GM12864 (cell line): ENCODE measurements at regions not wholly inside any gene's neighbourhood (a gene's known extent, or its start where the extent isn't known, plus 50 kb on each side); places are given as distances from the start of the nearest gene placed in this dataset.

Experiments
- DNase-seq: peaks from one replicate; pipeline ENCODE4 v3.0.0-alpha.2; 2011; ENCODE audit warnings: low read depth
- H3K4me3 ChIP-seq: 2 replicates; pipeline ENCODE4 v1.5.1; 2011; ENCODE audit warnings: mild to moderate bottlenecking, low read depth, low read length, control low read depth
- TF ChIP-seq, protein P1 (sequence below): IDR thresholded peaks from 2 replicates; pipeline ENCODE4 v1.5.1; 2011; ENCODE audit warnings: low read depth, mild to moderate bottlenecking, moderate library complexity, low read length, control low read depth, inconsistent platforms; ENCODE audit errors: missing control alignments

DNA sequence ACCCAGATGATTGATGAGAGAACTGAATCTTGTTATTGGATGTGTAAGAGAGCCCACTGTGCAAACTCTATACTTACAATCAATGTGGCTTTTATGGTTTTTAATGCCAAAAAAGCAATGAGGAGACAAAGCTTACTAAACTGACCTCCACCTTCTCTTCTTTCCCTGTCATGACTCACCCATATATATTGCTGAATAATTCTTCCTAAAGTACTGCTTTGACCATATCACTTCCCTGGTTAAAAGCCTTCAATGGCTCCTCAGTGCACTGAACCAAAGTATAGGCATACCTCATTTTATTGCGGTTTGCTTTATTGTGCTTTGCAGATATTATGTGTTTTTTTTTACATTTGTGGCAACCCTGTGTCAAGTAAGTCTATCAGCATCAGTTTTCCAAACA lies 138.4 kb upstream of the PELI2 start:
- no peak for DNase-seq
- TF ChIP-seq, protein P1, sequence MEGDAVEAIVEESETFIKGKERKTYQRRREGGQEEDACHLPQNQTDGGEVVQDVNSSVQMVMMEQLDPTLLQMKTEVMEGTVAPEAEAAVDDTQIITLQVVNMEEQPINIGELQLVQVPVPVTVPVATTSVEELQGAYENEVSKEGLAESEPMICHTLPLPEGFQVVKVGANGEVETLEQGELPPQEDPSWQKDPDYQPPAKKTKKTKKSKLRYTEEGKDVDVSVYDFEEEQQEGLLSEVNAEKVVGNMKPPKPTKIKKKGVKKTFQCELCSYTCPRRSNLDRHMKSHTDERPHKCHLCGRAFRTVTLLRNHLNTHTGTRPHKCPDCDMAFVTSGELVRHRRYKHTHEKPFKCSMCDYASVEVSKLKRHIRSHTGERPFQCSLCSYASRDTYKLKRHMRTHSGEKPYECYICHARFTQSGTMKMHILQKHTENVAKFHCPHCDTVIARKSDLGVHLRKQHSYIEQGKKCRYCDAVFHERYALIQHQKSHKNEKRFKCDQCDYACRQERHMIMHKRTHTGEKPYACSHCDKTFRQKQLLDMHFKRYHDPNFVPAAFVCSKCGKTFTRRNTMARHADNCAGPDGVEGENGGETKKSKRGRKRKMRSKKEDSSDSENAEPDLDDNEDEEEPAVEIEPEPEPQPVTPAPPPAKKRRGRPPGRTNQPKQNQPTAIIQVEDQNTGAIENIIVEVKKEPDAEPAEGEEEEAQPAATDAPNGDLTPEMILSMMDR: no peak
- H3K4me3 ChIP-seq: no peak overlapping the region

DNA sequence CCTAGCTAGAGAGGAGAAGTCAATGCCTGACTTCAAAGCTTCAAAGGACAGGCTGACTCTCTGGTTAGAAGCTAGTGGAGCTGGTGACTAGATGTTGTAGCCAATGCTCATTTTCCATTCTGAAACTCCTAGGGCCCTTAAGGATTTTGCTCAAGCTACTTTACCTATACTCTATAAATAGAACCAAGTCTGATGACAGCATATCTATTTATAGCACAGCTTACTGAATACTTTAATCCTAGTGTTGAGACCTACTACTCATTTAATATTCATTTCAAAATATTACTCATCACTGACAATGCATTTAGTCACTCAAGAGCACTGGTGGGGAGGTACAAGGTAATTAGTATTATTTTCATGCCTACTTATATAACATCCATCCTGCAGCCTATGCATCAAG lies 137.2 kb upstream of the PELI2 start:
- no peak overlapping the region for H3K4me3 ChIP-seq
- TF ChIP-seq, protein P1: no peak
- DNase-seq: no peak

DNA sequence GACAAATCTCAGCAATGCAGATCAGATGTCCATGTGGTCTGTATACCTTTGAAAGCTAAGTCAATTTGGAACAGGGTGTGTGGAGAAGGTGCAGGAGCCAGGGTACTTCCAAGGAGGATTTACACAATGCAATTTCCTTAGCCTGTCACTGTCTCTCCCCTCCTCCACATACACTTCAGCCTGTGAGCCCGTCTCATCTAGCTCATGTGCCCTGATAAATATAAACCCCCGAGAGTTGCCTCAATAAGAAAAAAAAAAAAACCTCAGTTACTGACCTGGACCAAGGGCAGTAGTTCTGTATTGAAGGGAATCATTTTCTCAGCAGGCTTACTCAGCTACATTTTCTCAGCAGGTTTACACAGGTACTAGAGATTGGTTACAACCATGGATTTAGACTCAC lies 132.1 kb upstream of the PELI2 start:
- TF ChIP-seq, protein P1: no peak
- H3K4me3 ChIP-seq: no peak overlapping the region
- DNase-seq: no peak

GRCh38 chr14:56000846-56001245 lies 117.4 kb upstream of the PELI2 start:
- DNase-seq: no peak
- no peak overlapping the region for H3K4me3 ChIP-seq
- TF ChIP-seq, protein P1: no peak

- TF ChIP-seq, protein P1: no peak
- no peak for DNase-seq
- no peak overlapping the region for H3K4me3 ChIP-seq
Measured at GRCh38 chr14:56002342-56002741, 115.9 kb upstream of the PELI2 start.

DNA sequence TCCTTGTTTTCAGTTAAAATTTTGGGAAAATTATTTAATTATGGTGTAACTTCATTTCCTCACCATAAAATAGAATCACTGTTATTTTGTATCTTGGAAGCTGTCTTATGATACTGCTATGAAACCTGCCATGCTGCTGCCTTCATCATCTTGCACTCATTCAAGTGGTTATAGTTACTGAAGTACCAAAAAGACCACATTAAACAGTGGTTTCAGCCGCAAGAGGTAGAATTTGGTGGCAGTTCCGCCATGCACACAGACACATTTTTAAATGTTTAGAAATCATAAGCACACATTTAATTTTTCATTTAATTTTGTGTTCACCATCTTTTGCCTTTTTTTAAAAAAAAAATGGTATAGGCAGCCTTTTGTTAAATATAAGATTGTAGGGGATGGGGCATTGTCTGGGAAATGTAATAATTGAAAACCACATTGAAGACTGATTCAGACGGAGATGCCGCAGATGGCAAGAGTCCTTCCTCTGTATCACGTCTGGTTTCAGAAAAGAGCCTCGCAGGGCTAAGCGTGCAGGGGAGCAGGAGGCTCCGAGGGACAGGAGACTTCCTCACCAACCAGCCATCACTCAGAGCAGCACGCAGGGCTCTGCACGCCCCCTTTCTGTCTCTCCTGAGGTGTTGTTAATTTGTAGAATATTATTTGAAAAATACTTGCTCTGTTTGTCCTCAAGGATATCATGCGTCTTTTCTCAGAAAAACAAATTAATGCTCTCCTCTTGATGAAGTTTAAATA lies 115.2 kb upstream of the PELI2 start:
- TF ChIP-seq, protein P1: no peak
- DNase-seq: no peak
- no peak overlapping the region for H3K4me3 ChIP-seq

DNA sequence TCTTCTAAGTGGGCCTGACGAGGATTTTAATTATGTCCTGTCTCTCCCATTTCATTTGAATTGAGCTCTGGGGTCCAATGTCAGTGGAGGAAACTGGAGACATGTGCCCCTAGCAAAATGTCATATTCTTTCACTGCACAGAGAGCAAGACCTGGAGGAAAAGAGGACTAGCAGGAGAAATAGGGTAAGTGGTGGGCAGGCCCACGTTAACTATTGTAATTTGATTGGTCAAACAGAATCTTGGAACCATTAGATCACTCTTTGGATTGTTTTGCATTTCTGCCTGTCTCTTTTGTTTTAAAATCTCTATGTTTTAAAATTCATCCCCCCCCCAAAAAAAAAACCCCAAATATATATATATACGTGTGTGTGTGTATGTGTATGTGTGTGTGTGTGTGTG lies 113.9 kb upstream of the PELI2 start:
- TF ChIP-seq, protein P1: no peak
- H3K4me3 ChIP-seq: no peak overlapping the region
- DNase-seq: no peak
